HG02970 (cell line): ENCODE measurements at regions not wholly inside any gene's neighbourhood (a gene's known extent, or its start where the extent isn't known, plus 50 kb on each side); places are given as distances from the start of the nearest gene placed in this dataset.
"Not testable (repeated sequence)": the region's sequence is repeated elsewhere in the genome, so short reads cannot be mapped to it uniquely, and the experiment has no call there.

Source experiments
- ATAC-seq: cut with Tn5 transposase; IDR thresholded peaks from one replicate; pipeline ENCODE4 v1.9.1; 2021; ENCODE audit warnings: mild to moderate bottlenecking, moderate library complexity, moderate number of reproducible peaks; ENCODE audit not compliant: unreplicated experiment, low FRiP score

GRCh38 chr12:68984796-68985573 lies 52.0 kb upstream of the CPM start:
- ATAC-seq, result no peak

GRCh38 chr12:68997526-68997925 lies 64.6 kb upstream of the CPM start:
- ATAC-seq, result not testable (repeated sequence)

GRCh38 chr12:68998041-68998440 lies 65.1 kb upstream of the CPM start:
- ATAC-seq, result no peak

- ATAC-seq, result no peak
Measured at GRCh38 chr12:69000074-69000473, 67.1 kb upstream of the CPM start.

- no peak for ATAC-seq
Measured at GRCh38 chr12:69000540-69001243, 67.7 kb upstream of the CPM start.

GRCh38 chr12:69001251-69001650 lies 68.3 kb upstream of the CPM start:
- ATAC-seq, result no peak

GRCh38 chr12:69002969-69003368 lies 70.0 kb upstream of the CPM start:
- no peak for ATAC-seq

GRCh38 chr12:69003991-69004390 lies 71.0 kb upstream of the CPM start:
- no peak for ATAC-seq

- ATAC-seq, result no peak
Measured at GRCh38 chr12:69007101-69007854, 74.3 kb upstream of the CPM start.

GRCh38 chr12:69007855-69008351 lies 74.9 kb upstream of the CPM start:
- ATAC-seq, result no peak

GRCh38 chr12:69008520-69008919 lies 75.5 kb upstream of the CPM start:
- no peak for ATAC-seq

- ATAC-seq, result no peak
Measured at GRCh38 chr12:69014047-69014446, 81.1 kb upstream of the CPM start.

- no peak for ATAC-seq
Measured at GRCh38 chr12:69015017-69015416, 82.0 kb upstream of the CPM start.

- ATAC-seq, result no peak
Measured at GRCh38 chr12:69015831-69016230, 82.9 kb upstream of the CPM start.

GRCh38 chr12:69019082-69019481 lies 86.1 kb upstream of the CPM start:
- no peak for ATAC-seq

GRCh38 chr12:69019910-69020309 lies 86.9 kb upstream of the CPM start:
- no peak for ATAC-seq

GRCh38 chr12:69022674-69023073 lies 89.7 kb upstream of the CPM start:
- ATAC-seq, result no peak

GRCh38 chr12:69023840-69024239 lies 90.9 kb upstream of the CPM start:
- ATAC-seq, result no peak

- ATAC-seq, result no peak
Measured at GRCh38 chr12:69024413-69024812, 91.4 kb upstream of the CPM start.

GRCh38 chr12:69024907-69025306 lies 91.9 kb upstream of the CPM start:
- ATAC-seq, result no peak

GRCh38 chr12:69026336-69026735 lies 93.4 kb upstream of the CPM start:
- no peak for ATAC-seq
